ENCODE measurements at regions not wholly inside any gene's neighbourhood (a gene's known extent, or its start where the extent isn't known, plus 50 kb on each side); places are given as distances from the start of the nearest gene placed in this dataset.
A peak's percentile ranks its signal among the peaks of the same experiment; 100 is the strongest.
"Not testable (repeated sequence)": the region's sequence is repeated elsewhere in the genome, so short reads cannot be mapped to it uniquely, and the experiment has no call there.

GRCh38 chr9:43119978-43120377 lies 936.5 kb downstream of the SPATA31A6 start:
- H3K4me1 Mint-ChIP-seq (ENCODE audit: low read depth, unreplicated experiment); H3K4me1 ChIP-seq (ENCODE audit: insufficient read depth, low read length); H3K4me3 ChIP-seq (ENCODE audit: insufficient read depth, low read depth, low read length); H3K9ac ChIP-seq (ENCODE audit: low read length); H3K9me3 ChIP-seq (ENCODE audit: insufficient read depth, low read depth, low read length); H3K27ac ChIP-seq (ENCODE audit: low read depth, low read length); H3K4me3 Mint-ChIP-seq (ENCODE audit: unreplicated experiment); H3K4me2 ChIP-seq (ENCODE audit: low read length); H4K20me1 ChIP-seq (ENCODE audit: insufficient read depth, low read length); H3K79me2 ChIP-seq (ENCODE audit: insufficient read depth, low read length); H3K27ac Mint-ChIP-seq (ENCODE audit: unreplicated experiment); H3K27me3 ChIP-seq (ENCODE audit: insufficient read depth, low read length); DNase-seq (ENCODE audit: low read depth); H3K36me3 ChIP-seq (ENCODE audit: insufficient read depth, low read length); H2AFZ ChIP-seq (ENCODE audit: low read depth, low read length); H3K27me3 Mint-ChIP-seq (ENCODE audit: low read depth, unreplicated experiment); H3K36me3 Mint-ChIP-seq (ENCODE audit: low read depth, unreplicated experiment); FAIRE-seq: not testable (repeated sequence)
- H3K9me3 Mint-ChIP-seq (ENCODE audit: unreplicated experiment) = peaks cover 10% of the 10 kb centered on the region

- FAIRE-seq; H3K9me3 Mint-ChIP-seq (ENCODE audit: unreplicated experiment); H3K27ac ChIP-seq (ENCODE audit: low read depth, low read length); H3K36me3 ChIP-seq (ENCODE audit: insufficient read depth, low read length); H2AFZ ChIP-seq (ENCODE audit: low read depth, low read length); H3K27ac Mint-ChIP-seq (ENCODE audit: unreplicated experiment); H3K4me1 ChIP-seq (ENCODE audit: insufficient read depth, low read length); H3K4me2 ChIP-seq (ENCODE audit: low read length); H4K20me1 ChIP-seq (ENCODE audit: insufficient read depth, low read length); H3K36me3 Mint-ChIP-seq (ENCODE audit: low read depth, unreplicated experiment); H3K79me2 ChIP-seq (ENCODE audit: insufficient read depth, low read length); H3K4me3 Mint-ChIP-seq (ENCODE audit: unreplicated experiment); H3K4me1 Mint-ChIP-seq (ENCODE audit: low read depth, unreplicated experiment); H3K9ac ChIP-seq (ENCODE audit: low read length); H3K27me3 Mint-ChIP-seq (ENCODE audit: low read depth, unreplicated experiment); H3K9me3 ChIP-seq (ENCODE audit: insufficient read depth, low read depth, low read length); DNase-seq (ENCODE audit: low read depth); H3K4me3 ChIP-seq (ENCODE audit: insufficient read depth, low read depth, low read length); H3K27me3 ChIP-seq (ENCODE audit: insufficient read depth, low read length): not testable (repeated sequence)
Observed at GRCh38 chr9:43125894-43126293, 942.4 kb downstream of the SPATA31A6 start.

GRCh38 chr9:43127026-43127775 lies 943.7 kb downstream of the SPATA31A6 start:
- H3K27me3 Mint-ChIP-seq (ENCODE audit: low read depth, unreplicated experiment); H3K9me3 ChIP-seq (ENCODE audit: insufficient read depth, low read depth, low read length); H3K4me3 Mint-ChIP-seq (ENCODE audit: unreplicated experiment); H3K9me3 Mint-ChIP-seq (ENCODE audit: unreplicated experiment); H3K9ac ChIP-seq (ENCODE audit: low read length); DNase-seq (ENCODE audit: low read depth); H3K79me2 ChIP-seq (ENCODE audit: insufficient read depth, low read length); H2AFZ ChIP-seq (ENCODE audit: low read depth, low read length); H3K4me1 ChIP-seq (ENCODE audit: insufficient read depth, low read length); H3K4me2 ChIP-seq (ENCODE audit: low read length); H4K20me1 ChIP-seq (ENCODE audit: insufficient read depth, low read length); H3K4me3 ChIP-seq (ENCODE audit: insufficient read depth, low read depth, low read length); H3K27ac Mint-ChIP-seq (ENCODE audit: unreplicated experiment); H3K36me3 ChIP-seq (ENCODE audit: insufficient read depth, low read length); H3K27ac ChIP-seq (ENCODE audit: low read depth, low read length); FAIRE-seq; H3K27me3 ChIP-seq (ENCODE audit: insufficient read depth, low read length); H3K36me3 Mint-ChIP-seq (ENCODE audit: low read depth, unreplicated experiment); H3K4me1 Mint-ChIP-seq (ENCODE audit: low read depth, unreplicated experiment): not testable (repeated sequence)

GRCh38 chr9:43127949-43128348 lies 944.5 kb downstream of the SPATA31A6 start:
- not testable (repeated sequence) for DNase-seq (ENCODE audit: low read depth); H3K36me3 ChIP-seq (ENCODE audit: insufficient read depth, low read length); H3K4me1 ChIP-seq (ENCODE audit: insufficient read depth, low read length); H3K27ac ChIP-seq (ENCODE audit: low read depth, low read length); H3K4me3 Mint-ChIP-seq (ENCODE audit: unreplicated experiment); H2AFZ ChIP-seq (ENCODE audit: low read depth, low read length); H3K27ac Mint-ChIP-seq (ENCODE audit: unreplicated experiment); H3K4me3 ChIP-seq (ENCODE audit: insufficient read depth, low read depth, low read length); H3K4me2 ChIP-seq (ENCODE audit: low read length); H3K27me3 Mint-ChIP-seq (ENCODE audit: low read depth, unreplicated experiment); H3K4me1 Mint-ChIP-seq (ENCODE audit: low read depth, unreplicated experiment); H3K9ac ChIP-seq (ENCODE audit: low read length); H3K36me3 Mint-ChIP-seq (ENCODE audit: low read depth, unreplicated experiment); H4K20me1 ChIP-seq (ENCODE audit: insufficient read depth, low read length); H3K9me3 ChIP-seq (ENCODE audit: insufficient read depth, low read depth, low read length); H3K79me2 ChIP-seq (ENCODE audit: insufficient read depth, low read length); FAIRE-seq; H3K27me3 ChIP-seq (ENCODE audit: insufficient read depth, low read length); H3K9me3 Mint-ChIP-seq (ENCODE audit: unreplicated experiment)

GRCh38 chr9:43130744-43131171 lies 947.3 kb downstream of the SPATA31A6 start:
- not testable (repeated sequence) for H3K4me2 ChIP-seq (ENCODE audit: low read length); H3K9me3 ChIP-seq (ENCODE audit: insufficient read depth, low read depth, low read length); H3K36me3 ChIP-seq (ENCODE audit: insufficient read depth, low read length); H3K27me3 ChIP-seq (ENCODE audit: insufficient read depth, low read length); H4K20me1 ChIP-seq (ENCODE audit: insufficient read depth, low read length); H3K4me1 Mint-ChIP-seq (ENCODE audit: low read depth, unreplicated experiment); H3K79me2 ChIP-seq (ENCODE audit: insufficient read depth, low read length); H3K4me3 ChIP-seq (ENCODE audit: insufficient read depth, low read depth, low read length); H3K4me3 Mint-ChIP-seq (ENCODE audit: unreplicated experiment); H3K9ac ChIP-seq (ENCODE audit: low read length); H3K9me3 Mint-ChIP-seq (ENCODE audit: unreplicated experiment); H2AFZ ChIP-seq (ENCODE audit: low read depth, low read length); H3K27me3 Mint-ChIP-seq (ENCODE audit: low read depth, unreplicated experiment); H3K36me3 Mint-ChIP-seq (ENCODE audit: low read depth, unreplicated experiment); FAIRE-seq; H3K4me1 ChIP-seq (ENCODE audit: insufficient read depth, low read length)
- peak; percentile 28 for DNase-seq (ENCODE audit: low read depth)
- H3K27ac ChIP-seq (ENCODE audit: low read depth, low read length) = peak overlapping the region; percentile 37
- H3K27ac Mint-ChIP-seq (ENCODE audit: unreplicated experiment) = peak overlapping the region; percentile 26

GRCh38 chr9:43135440-43135839 lies 952.0 kb downstream of the SPATA31A6 start:
- not testable (repeated sequence) for H3K27me3 ChIP-seq (ENCODE audit: insufficient read depth, low read length); H3K36me3 ChIP-seq (ENCODE audit: insufficient read depth, low read length); H3K9me3 ChIP-seq (ENCODE audit: insufficient read depth, low read depth, low read length); H3K36me3 Mint-ChIP-seq (ENCODE audit: low read depth, unreplicated experiment); H3K4me2 ChIP-seq (ENCODE audit: low read length); H2AFZ ChIP-seq (ENCODE audit: low read depth, low read length); H3K4me3 ChIP-seq (ENCODE audit: insufficient read depth, low read depth, low read length); H3K27ac ChIP-seq (ENCODE audit: low read depth, low read length); H3K9me3 Mint-ChIP-seq (ENCODE audit: unreplicated experiment); H3K4me1 ChIP-seq (ENCODE audit: insufficient read depth, low read length); H3K4me1 Mint-ChIP-seq (ENCODE audit: low read depth, unreplicated experiment); H3K4me3 Mint-ChIP-seq (ENCODE audit: unreplicated experiment); FAIRE-seq; H3K79me2 ChIP-seq (ENCODE audit: insufficient read depth, low read length); DNase-seq (ENCODE audit: low read depth); H4K20me1 ChIP-seq (ENCODE audit: insufficient read depth, low read length); H3K9ac ChIP-seq (ENCODE audit: low read length); H3K27me3 Mint-ChIP-seq (ENCODE audit: low read depth, unreplicated experiment)
- peak overlapping the region; percentile 89 for H3K27ac Mint-ChIP-seq (ENCODE audit: unreplicated experiment)
